HG03095 (cell line): ENCODE measurements at regions not wholly inside any gene's neighbourhood (a gene's known extent, or its start where the extent isn't known, plus 50 kb on each side); places are given as distances from the start of the nearest gene placed in this dataset.
"Not testable (repeated sequence)": the region's sequence is repeated elsewhere in the genome, so short reads cannot be mapped to it uniquely, and the experiment has no call there.

Experiments used
- ATAC-seq: cut with Tn5 transposase; IDR thresholded peaks from one replicate; pipeline ENCODE4 v1.9.1; 2021; ENCODE audit warnings: moderate library complexity; ENCODE audit not compliant: unreplicated experiment

DNA sequence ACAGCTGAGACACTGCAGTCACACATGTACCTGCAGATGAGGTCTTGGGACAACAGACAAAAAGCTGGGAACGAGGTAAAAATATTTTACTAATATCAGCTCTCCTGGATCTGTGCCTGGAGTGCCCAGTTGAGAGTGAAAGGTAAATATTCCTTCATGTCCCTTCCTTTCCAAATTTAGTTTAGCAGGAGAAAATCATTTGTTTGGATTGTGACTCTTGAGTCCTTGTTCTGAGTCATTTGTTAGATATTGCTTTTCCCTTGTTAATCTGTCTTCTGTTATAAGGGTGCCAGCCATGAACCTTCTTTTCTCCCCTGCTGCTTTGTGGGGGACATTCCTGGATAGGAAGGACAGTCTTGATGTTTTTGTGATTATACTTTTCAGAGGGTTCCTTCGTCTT lies 329.2 kb downstream of the DSC3 start:
- no peak for ATAC-seq

DNA sequence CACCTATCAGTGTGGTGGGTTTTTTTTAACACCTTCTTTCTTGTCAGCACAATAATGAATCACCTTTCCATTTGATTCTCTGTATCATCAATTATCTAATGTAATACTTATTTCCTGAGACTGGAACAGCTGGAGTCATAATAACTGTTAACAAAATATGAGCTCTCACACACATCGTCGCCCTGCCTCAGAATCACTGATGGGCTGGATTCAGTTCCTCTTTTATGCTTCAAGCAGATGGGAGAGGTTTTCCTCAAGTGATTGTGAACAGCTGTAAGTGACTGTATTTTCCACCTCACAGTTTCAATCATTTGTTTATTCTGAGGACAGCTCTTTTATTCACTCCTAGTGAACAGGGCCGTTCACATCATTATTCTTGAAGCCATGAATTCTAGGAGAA lies 330.2 kb downstream of the DSC3 start:
- ATAC-seq = no peak

DNA sequence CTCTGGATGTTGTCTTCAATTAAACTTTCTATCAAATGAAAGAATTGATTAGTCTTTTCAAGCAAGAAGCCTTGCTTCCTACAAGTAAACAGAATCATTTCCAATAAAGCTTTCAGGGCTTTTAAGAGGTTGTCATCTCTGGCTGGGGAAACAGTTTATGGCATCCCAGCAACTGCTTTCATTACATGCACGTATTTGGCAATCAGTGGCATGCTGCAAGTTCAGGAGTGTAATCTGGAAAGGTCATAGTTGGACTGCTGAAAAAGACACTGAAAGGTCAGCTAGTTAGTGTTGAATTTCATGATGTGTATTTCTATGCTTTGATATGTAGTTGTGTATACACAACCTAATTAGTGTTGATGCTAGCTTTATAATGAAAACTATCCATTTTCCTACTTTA lies 332.9 kb downstream of the DSC3 start:
- no peak for ATAC-seq

DNA sequence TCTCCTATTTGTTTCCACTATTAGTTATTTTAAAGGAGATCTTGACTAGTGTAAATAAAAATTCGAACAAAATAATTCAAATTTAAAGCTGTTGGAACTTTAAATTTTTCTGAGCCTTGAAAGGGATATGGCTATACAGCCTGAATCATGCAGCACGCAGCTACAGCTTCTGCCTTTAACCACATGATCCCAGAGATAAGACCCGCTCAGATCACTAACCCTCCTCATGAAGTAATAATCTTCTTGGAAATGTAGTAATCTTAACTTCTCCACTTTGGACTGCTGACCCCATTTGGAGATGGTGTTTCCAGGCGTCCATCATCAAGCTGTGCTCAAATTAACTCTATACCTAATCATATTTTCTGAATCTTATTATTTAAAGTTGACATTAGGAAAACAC lies 336.6 kb downstream of the DSC3 start:
- ATAC-seq = no peak

DNA sequence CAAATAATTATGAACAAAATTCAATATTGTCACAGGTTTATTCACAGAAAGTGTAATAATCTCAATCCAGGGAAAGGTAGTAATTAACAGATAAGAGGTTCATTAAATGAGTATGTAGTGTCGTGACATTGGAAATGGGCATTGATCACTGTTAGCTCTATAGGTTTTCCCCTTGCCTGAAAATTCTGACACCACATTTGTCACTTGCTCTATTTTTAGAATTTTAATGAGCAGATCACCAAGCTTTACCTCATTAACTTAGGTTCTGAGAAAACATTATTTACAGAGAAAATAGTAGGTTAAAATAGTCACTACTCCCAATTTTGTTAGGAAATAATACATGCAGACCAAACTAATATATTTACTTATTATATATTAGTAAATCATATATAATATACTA lies 344.0 kb downstream of the DSC3 start:
- ATAC-seq = no peak

DNA sequence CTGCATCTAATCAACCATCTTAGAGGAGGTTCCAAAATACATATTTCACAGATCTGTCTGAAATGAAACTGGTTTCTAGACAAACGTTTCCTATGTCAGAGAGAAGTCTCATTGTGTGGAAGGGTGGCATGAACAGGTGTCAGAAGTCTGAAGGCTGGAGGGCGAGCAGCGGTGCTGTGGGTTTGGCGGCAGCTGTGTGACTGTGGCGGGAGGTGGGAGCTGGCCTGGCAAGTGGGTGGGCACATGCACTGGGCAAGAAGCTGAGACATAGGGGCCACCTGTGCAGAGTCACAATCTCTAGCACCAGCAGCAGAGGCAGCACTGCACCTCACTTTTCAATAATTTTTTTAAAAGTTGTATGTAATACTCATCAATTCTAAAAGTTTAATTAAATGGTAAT lies 346.3 kb downstream of the DSC3 start:
- no peak for ATAC-seq

DNA sequence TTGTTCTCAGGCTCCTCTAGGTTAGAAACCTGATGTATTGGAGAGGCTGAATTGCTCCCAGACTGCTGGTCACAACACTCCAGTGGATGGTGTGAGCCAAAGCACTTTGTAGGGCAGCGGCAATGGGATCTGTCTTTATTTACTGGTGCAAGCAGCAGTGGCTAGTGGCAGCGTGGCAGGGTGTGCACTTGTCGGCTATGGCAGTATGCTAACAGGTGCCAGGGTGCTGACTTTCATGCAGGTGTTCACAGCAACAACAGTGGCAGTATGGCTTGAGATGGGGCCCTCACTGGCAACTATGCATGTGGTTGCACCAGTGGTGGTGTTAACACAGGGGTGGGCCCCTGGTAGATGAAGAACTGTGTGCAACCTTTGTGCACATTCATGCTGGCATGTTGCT lies 347.8 kb downstream of the DSC3 start:
- no peak for ATAC-seq

DNA sequence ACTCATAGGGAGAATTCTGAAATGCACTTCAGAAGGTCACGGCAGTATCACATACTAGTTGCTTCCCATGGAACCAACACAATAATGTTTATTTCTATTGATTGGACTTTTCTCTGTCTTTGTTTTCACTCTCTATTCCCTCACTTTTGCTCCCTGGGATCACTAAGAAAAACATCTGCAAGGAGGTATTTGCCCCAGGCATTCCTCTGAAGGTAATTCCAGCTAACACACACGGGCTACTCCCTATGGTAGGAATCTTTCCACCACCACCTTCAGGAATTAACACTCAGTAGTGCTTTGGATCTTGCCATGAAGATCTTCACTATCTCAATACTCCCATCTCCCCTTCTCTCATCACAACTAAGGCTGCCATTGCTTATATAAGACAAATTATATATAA lies 353.3 kb downstream of the DSC3 start:
- ATAC-seq = no peak

DNA sequence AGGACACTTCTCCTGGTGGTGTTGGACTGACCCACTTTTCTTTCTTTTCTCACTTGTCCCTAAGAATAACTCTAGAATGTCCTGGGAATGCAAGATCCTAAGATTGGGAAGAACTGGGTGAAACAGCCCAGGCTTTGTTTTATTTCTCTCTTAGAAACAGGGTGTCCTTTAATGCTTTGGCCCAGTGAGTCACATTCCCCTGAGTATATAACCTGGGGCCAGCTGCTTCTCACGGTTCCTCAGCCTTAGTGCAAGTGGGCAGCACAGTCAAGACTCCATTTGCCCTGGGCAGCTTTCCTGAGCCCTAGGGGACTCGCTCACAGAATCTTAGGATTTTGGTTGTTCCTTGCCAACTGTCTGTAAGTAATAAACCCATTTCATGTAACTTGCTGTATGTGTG lies 355.0 kb downstream of the DSC3 start:
- no peak for ATAC-seq

DNA sequence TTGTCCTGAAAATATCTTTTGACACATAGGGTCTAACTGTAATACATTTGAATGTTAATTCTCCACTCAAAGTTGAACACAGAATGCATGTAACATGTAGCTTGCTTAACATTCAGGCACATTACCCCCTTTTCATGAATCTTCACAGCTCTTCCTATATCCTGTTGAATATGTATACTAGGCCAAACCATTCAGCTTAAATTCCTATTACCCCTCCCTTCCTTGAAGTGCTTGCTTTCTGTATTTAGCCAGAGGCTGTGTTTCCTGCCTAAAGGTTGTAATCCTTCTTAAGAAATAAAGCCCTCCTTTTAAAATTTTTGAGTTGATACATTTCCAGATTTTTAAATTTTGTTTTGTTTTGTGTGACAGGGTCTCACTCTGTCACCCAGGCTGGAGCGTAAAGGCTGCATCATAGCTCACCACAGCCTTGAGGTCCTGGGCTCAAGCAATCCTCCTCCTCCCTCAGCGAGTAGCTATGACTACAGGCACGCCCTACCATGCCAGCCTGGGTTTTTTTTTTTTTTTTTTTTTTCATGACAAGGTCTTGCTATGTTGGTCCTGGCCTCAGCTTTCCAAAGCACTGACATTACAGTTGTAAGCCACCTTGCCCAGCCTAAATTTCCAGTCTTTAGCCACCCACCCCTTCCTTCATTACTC lies 357.6 kb downstream of the DSC3 start:
- no peak for ATAC-seq

DNA sequence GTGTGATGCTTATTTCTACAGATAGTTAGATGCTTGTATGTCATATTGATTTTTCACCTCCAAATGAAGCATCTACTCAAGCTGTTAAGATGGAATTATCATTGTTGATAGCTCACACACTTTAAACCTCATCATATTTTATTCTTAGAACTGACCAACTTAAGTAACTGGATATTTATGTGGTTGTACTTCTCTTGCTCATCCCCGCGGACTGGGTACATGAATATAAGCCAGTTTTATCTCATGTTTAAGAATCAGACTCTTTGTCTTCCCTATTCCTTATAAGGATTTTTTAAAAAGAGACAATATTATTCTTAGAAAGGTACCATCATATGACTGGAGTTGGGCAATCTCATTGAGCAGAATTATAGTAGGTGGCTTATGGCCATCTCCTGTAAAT lies 358.7 kb downstream of the DSC3 start:
- no peak for ATAC-seq

DNA sequence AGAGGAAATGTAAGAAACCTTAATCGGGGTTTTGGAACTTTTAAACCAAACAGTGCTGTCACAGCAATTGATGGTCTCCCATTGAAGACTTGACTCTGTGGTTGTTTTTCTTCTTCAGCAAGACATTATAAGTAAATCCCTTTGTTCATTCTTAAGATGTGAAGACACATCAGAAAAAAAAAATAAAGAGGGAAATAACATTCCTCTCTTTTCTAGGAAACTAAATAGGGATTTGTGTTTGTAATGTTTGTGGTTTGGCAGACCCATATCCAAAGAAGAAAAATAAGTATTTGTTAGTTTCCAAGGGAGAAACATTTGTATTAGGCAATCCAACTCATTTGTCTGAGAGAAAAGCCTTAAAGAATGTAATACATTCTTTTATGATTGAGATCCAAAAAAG lies 359.9 kb downstream of the DSC3 start:
- no peak for ATAC-seq

DNA sequence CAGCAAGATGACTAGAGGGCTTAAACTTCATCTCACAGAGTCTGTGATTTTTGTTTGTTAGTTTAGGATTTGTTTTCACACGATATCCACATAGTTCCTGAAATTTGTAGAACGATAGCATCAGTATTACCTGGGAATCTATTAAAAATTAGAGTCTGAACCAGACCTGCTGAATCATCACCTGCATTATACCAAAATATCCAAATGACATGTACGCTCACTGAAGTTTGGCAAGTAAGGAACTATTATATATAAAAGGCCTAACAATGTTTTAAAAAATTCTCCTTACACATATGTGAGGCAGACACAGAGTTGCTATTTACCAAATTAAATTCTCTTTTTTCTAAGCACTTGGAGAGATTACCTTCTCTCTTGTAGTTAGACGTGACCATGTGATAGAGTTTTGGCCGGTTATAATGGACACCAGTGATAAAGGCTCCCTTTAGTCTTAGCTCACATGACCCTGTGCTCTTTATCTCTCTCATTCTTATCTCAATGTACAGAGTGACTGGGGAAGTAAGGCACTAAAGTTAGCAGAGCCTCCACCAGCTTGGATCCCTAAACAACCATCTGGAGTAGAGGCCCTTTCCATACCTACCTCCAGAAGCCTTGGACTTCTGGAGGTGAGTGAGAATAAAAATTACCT lies 363.1 kb downstream of the DSC3 start:
- ATAC-seq = no peak

DNA sequence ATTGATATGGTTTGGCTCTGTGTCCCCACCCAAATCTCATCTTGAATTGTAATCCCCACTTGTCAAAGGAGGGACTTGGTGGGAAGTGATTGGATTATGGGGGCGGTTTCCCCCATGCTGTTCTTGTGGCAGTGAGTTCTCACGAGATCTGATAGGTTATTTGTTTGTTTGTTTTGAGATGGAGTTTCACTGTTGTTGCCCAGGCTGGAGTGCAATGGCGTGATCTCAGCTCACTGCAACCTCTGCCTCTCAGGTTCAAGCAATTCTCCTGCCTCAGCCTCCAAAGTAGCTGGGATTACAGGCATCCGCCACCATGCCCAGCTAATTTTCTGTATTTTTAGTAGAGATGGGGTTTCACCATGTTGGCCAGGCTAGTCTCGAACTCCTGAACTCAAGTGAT lies 364.7 kb downstream of the DSC3 start:
- not testable (repeated sequence) for ATAC-seq

DNA sequence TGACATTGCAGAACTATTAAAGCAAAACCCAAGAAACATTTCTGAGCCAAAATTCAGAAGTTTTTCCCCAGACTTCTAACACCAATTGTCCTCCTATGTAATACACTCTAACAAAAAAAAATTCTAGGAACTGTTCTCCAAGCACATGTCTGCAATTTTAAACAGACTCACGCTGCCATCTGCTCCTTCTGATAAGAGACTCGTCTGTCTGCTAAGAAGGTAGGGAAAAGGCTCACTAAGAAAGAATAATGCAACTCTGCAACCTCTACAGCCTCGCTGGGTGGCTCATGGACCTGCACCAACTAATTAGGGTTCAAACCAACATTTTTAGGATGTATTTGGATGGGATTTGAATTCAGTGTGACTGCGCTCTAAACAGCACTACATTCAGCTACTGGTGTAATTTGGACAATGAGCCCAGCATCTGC lies 366.5 kb downstream of the DSC3 start:
- ATAC-seq = no peak

DNA sequence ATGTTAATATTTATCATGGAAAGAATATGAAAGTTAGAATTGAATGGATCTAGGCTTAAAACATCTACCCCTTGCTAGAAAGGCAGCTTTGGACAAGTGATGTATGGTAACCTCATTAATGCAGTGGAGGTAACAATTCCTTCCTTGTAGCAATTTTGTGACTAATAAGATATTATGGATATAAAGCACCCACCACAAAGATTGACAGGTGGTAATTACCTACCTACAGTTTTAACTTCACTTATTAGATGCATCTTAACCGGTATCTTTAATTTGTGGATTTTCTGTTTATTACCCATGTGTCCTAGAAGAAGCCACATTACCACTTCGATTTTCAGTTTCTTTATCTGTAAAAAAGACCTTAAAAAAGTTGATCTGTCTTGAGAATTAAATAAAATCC lies 367.0 kb downstream of the DSC3 start:
- ATAC-seq = no peak

DNA sequence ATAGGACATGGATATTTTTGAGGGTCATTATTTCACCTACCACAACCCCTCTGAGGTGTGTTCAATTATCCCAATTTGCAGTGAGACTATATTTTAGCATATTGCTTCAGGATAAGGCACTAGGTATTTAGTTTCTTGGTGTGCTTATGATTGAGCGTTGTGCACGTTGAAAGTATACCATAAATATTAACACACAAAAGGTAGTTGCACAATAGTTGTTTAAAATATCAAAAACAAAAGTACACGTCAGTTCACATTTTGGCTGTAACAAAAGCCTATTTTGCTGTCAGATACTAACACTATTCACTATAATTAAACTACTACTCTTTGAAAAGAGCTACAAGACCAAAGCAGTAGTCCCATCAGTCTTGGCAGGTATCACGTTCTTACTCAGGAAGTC lies 367.5 kb downstream of the DSC3 start:
- no peak for ATAC-seq

DNA sequence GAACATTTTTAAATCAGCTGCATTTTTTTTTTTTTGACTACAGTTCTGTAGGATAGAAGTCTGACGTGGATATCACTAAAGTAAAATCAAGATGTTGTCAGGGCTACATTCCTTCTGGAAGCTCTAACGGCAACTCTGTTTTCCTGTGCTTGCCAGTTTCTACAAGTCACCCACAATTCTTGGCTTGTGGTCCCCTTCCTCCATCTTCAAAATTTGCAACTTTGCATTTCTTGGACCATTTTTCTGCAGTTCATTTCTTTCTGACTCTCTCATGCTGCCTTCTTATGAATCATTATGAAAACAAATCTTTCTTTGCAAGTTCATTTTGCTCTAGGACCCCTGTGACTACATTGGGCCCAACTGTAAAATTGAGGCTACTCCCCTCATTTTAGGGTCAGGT lies 367.9 kb downstream of the DSC3 start:
- ATAC-seq = no peak

DNA sequence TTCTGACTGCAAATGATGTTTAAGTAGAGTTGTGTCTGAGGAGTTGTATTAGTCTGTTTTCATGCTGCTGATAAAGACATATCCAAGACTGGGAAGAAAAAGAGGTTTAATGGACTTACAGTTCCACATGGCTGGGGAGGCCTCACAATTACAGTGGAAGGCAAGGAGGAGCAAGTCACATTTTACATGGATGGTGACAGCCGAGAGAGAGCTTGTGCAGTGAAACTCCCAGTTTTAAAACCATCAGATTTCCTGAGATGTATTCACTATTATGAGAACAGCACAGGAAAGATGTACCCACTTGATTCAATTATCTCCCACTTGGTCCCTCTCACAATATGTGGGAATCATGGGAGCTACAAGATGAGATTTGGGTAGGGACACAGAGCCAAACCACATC lies 370.1 kb downstream of the DSC3 start:
- ATAC-seq = not testable (repeated sequence)

DNA sequence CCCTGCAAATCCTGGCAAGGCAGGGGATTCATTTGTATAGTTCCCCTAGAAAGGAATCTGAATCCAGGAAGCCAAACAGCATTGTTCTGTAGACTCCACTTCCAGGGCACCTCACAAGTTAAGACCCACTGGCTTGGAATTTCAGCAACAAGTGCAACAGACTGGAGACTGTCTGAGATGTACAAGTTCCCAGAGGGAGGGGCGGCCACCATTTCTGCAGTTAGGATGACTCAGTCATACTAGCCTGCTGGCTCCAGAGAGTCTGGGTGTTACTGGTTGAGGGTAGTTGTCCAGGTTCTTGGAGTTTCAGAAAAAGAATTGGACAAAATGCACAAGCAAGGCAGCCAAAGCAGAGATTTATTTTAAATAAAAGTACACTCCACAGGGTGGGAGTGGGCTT lies 384.2 kb downstream of the DSC3 start:
- ATAC-seq = no peak

DNA sequence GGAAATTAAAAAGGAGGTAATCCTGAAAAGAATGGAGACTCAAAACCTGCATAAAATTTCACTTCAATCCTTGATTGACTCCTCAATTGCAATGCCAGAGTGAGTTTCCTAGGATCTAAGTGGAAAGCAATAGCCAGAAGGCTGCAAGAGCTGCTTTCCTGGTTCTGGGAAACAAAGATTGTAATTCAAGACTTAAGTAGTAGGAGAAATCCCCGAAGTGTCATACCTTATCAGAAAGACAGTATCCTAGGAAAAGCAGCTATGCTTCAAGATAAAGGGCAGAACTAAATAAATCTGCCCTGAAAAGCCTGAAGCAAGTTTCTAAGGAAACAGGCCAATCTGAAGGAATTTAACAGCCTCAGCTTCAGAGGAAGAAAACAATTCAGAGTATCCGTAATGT lies 390.2 kb downstream of the DSC3 start:
- no peak for ATAC-seq

DNA sequence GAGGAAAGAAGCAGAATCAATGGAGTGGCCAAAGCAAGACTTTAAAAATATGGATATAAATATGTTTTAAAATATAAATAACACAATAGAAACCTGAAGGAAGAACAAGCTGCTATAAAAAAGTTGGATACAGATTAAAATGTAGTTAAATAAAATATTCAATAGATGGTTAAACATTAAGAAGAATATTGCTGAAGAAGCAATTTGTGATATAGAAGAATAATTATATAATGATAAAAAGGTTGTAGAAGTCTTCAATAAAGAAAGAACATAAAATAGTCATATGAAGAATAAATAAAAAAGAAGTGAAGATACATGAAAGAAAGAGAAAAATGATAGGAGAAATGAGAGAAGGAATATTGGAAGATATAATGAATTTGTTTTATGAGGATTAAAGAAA lies 392.0 kb downstream of the DSC3 start:
- no peak for ATAC-seq

DNA sequence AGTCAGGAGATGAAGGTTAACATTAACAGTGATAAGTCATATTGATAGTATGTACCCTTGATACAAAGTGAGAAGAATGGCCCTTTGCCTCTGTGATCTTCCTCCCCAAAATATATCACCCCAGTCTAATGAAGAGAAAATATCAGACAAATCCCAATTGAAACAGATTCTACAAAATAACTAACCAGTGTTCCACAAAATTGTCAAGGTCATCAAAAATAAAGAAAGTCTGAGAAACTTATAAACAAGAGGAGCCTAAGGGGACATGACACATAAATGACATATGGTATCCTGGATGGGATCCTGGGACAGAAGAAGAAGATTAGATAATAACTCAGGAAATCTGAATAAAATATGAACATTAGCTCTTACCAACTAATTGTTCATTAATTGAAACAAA lies 398.4 kb downstream of the DSC3 start:
- no peak for ATAC-seq
